GM21360 (cell line): ENCODE measurements at regions not wholly inside any gene's neighbourhood (a gene's known extent, or its start where the extent isn't known, plus 50 kb on each side); places are given as distances from the start of the nearest gene placed in this dataset.
"Not testable (repeated sequence)": the region's sequence is repeated elsewhere in the genome, so short reads cannot be mapped to it uniquely, and the experiment has no call there.

ENCODE experiments used
- ATAC-seq: cut with Tn5 transposase; IDR thresholded peaks from one replicate; pipeline ENCODE4 v1.9.1; 2021; ENCODE audit warnings: mild to moderate bottlenecking, moderate library complexity; ENCODE audit not compliant: unreplicated experiment

GRCh38 chr10:108003061-108003460 lies 838.6 kb upstream of the SORCS1 start:
- ATAC-seq, result no peak

DNA sequence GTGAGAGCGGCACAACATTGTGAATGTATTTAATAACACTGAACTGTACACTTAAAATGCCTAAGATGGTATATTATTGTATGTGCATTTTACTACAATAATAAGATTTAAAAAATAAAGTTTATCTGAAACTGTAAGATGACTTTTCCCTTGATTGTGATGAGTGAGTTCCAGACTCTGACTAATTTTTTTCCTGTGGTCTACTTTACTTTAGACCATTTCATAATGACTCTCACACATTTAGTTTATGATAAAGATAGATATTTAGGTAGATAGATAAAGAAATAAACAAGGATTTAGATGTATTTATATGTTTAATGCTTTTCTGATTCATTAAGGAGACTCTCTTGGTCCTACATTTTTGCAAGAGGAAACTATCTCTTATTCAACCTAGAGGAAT lies 835.9 kb upstream of the SORCS1 start:
- no peak for ATAC-seq

GRCh38 chr10:107994621-107995270 lies 830.2 kb upstream of the SORCS1 start:
- ATAC-seq, result no peak

DNA sequence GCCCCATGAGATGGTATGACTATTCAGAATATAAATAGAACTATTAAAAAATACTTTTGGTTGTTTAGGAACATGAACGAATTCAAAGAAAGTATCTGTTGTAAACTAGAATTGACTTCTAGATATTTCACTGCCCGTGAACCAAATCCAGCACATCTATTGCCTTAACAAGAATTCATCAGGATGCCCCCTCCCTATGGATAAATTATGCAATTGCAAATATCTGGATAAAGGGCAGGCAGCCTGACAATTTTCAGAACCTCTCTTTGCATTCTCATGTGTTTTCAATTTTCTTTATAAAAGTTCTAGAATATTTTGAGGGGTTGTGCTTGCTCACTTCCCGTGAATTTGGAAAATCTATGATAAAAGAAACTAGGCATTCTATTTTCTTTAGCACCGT lies 822.1 kb upstream of the SORCS1 start:
- no peak for ATAC-seq

DNA sequence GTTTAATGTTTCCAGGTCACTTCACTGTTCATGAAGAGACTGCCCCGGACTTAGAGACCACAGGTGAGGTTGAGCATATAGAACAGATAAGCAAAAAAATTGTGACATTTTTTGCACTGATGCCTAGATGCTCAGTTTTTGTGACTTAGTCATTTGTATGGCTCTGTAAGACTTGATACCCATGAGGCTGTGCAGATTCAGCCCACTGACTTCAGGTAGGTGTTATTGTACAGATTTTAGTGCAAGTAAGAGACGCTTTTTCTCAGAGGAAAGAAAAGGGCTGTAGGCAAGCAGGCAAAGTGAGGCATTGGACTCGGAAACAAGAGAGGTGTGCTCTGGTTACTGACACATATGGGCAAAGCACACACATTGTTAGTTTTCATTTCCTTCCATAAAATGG lies 820.1 kb upstream of the SORCS1 start:
- ATAC-seq, result no peak

DNA sequence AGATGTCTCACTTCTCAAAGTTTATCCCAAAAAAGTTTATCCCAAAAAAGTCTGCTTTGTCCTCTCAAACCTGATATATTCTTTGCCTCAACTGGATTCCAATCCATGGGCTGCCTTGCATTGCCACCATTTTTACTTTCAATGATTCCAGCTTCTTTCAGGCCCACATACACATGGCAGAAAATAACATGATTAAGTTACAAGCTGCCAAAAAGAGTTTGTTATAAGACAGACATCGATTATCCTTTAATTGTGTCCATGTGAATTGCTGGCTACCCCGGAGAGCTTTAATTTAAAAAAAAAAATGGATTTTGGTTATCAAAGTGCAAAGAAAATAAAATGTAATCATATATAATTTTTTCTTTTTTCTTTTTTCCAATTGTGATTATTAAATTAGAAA lies 819.6 kb upstream of the SORCS1 start:
- no peak for ATAC-seq

- no peak for ATAC-seq
Measured at GRCh38 chr10:107978455-107978854, 813.9 kb upstream of the SORCS1 start.

DNA sequence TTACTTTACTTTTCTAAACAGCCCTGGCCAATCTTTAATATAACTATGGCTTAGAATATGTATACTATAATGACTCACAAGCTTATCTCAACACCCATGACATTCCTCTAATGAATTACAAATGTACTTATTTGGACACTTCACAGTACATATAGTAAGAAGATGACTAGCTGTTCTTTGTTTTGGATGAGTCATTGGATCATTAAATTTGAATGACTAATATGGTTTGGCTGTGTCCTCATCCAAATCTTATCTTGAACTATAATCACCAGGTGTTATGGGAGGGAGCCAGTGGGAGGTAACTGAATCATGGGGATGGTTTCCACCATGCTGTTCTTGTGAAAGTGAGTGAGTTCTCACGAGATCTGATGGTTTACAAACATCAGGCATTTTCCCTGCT lies 807.5 kb upstream of the SORCS1 start:
- no peak for ATAC-seq

DNA sequence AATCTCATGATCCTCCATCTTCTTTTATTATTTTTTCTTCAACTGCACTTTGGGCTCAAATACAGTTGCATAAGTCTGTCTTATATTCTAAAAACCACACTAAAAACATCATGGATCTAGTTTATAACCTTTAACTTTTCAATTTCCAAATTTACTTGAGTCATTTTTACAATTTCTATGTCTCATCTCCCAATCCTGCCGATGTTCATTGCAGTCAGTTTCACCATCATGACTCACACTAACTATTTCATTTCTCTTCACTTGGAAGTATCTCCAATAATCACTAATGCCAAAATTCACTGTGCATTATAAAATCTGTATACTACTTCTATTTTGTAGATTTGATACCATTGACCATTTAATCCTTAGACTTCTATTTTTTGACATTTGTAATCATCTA lies 806.9 kb upstream of the SORCS1 start:
- ATAC-seq, result no peak

DNA sequence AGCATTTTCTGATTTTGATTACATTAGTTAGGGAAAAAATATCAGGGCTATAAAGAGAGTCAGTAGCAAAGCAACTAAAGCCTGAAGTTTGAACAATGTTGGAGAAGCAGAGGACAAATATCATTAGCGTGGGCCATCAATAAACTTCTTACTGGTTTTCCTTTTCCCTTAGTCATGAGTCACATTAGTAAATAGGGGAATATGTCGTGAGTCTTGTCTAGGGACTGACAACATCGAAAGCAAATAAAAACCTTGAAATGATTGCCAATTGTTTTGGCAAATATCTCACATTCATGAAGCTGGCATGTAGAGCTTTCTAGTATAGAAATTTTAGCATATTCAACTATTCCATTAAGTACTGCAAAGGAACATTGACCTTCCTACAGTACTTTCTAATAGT lies 806.0 kb upstream of the SORCS1 start:
- no peak for ATAC-seq

- ATAC-seq, result no peak
Measured at GRCh38 chr10:107969936-107970335, 805.4 kb upstream of the SORCS1 start.

GRCh38 chr10:107966826-107967225 lies 802.3 kb upstream of the SORCS1 start:
- no peak for ATAC-seq

DNA sequence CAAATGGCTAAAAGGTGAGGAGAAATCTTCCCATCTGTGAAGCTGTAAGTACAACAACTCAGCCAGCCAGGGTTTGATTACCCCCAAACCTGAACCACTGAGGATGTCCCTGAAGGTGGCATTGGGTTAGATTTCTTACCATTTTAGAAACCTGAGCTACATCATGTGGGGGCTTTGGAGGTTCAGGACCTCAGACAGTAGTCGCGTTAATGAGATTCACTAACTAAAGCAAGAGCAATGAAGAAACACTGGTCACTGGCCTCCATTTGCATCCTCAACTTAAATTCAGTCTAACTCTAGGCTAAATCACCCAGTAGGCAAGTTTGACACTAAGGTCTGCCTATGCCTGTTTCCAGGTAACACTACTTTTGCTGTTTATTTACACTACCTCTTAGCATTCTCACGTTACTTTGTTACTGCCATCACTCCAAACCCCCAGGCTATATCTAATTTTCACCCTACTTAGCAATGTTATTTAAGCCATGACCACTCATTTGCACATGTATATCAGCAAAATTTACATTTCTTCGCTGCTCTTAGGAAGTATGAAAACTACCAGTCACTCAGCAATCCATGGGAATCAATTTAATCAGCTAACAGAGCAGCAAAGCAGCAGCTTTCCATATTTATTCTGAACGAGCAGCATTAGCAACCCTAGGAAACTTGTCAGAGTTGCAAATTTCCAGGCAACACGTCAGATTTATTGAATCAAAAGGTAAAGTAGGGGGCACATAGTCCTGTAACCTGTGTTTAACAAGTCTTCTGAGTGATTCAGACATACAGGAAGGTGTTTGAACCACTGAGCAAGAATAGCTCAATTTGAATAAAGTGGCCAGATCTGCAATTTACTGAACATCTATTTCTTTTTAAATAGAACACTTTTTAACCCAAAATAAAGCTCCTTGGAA lies 788.4 kb upstream of the SORCS1 start:
- no peak for ATAC-seq

GRCh38 chr10:107950411-107951062 lies 786.0 kb upstream of the SORCS1 start:
- ATAC-seq, result not testable (repeated sequence)

DNA sequence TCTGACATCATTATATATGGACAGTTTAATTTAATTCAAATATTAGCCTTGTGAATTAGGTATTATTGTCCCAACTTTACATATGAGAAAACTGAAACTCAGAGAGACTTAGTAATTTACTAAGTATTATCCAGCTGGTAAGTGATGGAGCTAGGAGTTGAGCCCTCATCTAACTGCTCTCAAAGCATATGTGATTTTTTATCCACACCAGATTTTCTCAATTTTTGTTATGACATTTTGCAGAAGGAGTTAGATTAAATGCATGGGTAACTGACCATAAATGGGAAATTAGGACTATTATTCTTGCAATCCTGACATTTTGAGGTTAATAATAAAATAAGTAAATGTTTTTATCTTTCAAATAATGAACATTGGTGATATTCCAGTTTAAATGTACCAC lies 778.3 kb upstream of the SORCS1 start:
- no peak for ATAC-seq

DNA sequence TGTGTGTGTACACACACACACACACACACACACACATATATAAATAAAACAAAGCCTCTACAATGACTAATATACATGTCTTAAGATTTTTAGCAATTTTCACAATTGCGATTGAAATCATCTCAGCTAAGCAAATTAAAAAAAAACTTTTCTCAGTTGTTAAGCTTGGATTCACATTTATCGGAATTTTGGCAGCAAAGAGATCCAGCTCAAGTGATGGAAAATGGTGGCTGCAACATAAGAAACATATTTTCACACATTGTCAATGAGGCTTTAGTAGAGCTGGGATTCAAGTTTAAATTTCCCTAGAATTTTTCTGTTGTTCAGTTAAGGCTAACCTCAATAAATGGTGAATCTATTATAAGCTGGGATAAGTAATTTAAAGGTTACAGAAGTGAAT lies 768.6 kb upstream of the SORCS1 start:
- no peak for ATAC-seq

GRCh38 chr10:107931808-107932207 lies 767.3 kb upstream of the SORCS1 start:
- ATAC-seq, result no peak

GRCh38 chr10:107930037-107930436 lies 765.5 kb upstream of the SORCS1 start:
- no peak for ATAC-seq

DNA sequence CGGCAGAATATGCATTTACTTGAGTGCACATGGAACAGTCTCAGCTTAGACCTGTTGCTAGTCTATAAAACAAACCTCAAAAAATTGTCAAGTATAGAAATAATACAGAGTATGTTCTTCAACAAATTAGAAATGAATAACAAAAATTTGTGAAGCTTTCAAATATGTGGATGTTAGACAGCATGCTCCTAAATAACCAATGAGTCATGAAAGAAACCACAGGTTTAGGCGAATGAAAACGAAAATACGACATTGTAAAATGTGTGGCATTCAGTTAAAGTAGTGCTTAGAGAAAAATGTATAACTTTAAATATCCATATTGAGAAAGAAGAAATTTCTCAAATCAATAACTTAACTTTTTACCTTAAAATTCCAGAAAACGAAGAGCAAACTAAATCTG lies 760.0 kb upstream of the SORCS1 start:
- ATAC-seq, result no peak

DNA sequence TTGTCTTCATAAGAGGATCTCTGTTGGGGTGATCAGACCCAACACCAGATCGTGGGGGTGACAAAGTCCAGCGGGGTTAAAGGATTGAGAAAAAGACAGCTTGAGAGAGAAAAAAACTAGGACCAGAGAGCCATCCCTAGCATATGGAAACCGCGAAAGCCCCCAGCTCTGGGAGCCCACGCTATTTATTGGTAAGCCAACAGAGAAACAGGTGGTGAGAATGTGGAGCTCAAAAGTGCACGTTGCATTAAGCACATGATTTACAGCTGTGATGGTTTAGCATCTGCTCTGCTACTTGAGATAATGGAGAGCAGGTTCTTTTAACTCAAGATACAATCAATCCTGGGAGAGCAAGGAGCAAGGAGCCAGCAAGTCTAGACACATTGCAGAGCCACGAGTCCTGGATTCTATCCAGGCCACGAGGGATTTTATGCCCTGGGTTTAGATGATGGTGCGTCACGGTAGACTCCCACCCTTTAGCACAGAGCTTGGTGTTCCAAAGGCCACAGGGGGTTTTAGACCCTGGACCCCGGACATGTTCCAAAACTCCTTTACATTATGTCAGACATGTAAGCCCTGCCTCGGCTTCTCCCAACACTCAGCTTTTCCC lies 755.2 kb upstream of the SORCS1 start:
- ATAC-seq, result no peak

DNA sequence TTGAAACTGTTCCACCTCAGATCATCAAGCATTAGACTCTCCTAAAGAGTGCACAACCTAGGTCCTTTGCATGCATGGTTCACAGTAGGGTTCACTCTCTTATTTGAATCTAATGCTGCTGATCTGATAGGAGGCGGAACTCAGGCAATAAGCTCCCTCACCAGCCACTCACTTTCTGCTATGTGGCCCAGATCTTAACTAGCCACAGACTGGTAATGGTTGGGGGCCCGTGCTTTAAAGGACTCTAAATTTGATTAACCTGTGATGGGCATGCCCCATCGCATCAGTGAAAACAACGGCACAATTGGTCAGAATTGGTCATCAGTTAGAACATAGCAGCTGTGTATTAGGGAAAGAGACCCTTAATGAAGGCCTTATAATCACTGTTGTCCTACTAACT lies 753.7 kb upstream of the SORCS1 start:
- no peak for ATAC-seq

DNA sequence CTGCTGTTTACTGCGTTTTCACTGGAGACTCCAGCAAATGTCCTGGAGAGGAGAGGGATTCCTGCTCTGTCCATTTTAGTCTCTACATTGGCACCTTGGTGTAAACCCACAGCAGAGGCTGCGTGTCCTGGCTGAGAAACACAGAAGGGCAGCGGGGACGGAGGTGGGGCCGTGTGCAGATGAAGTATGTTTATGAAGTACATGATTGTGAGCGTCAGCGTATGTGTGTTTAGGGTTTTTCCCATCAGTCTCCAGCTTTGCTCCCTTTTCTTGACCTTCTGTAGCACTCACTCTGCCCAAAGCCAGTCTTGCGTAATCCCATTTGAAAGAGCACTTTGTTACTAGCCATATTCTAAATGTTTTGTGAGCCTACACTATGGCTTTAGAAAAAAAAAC lies 750.7 kb upstream of the SORCS1 start:
- no peak for ATAC-seq
